Hepatic stellate cell (primary cell): ENCODE measurements at regions not wholly inside any gene's neighbourhood (a gene's known extent, or its start where the extent isn't known, plus 50 kb on each side); places are given as distances from the start of the nearest gene placed in this dataset.

Experiments used
- DNase-seq: peaks from one replicate; pipeline ENCODE4 v3.0.0; 2011; ENCODE audit warnings: low spot score

DNA sequence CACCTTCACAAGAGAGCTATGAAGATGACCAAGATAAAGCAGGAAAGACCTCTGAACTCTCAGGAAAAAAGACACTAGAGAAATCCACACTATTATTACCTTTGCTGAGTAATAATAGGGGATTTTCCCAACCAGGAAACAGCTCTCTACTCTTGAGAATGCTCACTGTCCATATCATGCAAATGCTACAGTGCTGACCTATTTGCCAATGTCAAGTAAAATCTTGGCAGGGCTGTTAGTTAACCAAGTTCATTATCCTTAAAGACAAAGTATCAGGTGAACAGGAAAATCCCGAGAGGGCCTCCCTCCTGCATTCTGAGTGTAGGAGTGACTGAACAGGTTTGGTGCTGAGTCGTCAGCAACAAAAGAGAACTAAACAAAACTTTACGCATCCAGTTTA is 306.6 kb downstream of the ACTL7B start:
- no peak for DNase-seq

DNA sequence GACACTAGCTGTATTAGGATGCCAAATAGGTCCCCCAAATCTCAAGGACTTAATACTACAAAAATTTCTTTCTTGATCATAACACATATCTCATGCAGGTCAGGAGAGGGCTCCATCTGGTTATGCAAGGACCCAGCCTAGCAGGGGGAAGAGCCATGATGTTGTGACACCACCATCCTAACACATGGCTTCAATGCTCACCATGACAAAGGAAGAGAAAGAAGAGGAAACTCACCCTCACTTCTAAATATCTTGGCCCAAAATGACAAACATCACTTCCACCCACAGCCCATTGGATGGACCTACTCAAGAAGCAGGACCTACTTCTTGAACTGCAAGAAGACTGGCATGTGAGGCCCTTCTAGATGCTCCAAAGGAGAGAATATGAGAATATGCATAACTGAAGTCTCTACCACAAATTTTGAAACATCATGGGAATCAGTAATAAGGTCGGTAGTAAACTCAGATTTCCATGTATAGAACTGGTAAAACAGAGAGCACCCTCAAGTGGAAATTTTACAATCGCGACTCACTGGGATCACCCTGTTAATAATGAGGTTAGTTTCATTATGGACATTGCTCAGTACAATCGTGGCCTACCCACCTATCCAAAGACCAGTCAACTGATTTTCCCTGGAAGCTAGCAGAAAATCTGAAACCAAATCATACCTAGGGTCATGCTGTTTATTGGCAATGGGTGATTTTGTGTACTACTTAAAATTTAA is 308.2 kb downstream of the ACTL7B start:
- no peak for DNase-seq

DNA sequence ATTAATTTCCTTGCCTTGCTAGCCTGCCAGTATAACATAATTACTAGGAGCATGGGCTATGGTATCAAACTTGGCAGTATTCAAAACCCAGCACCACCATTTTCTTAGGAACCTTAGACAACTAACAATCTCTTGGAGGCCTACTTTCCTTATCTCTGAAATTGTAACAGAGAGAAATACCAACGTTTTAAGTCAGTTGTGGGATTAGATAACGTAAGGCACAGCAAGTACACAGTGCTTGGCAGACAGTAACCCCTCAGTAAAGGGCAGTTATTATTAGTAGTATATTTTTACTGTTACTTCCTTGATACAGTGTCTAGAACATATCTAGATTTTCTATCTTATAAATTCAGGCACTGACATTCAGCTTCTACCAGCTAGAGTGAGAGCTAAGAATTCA is 309.6 kb downstream of the ACTL7B start:
- DNase-seq, result no peak

DNA sequence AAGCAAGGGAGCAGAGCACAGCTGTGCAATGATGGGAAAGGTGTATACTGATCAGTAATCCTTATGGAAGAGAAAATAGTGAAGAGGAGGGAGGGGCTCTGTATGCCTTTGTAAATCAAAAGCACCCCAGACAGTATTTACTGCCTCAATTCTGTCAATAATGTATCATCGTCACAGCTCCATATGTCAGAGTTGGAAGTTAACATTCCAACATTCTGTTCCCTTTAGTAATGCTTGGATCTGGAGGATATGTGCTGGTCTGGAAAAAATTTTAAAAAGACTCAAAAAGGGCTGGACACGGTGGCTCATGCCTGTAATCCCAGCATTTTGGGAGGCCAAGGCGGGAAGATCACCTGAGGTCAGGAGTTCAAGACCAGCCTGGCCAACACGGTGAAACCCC is 310.4 kb downstream of the ACTL7B start:
- no peak for DNase-seq

DNA sequence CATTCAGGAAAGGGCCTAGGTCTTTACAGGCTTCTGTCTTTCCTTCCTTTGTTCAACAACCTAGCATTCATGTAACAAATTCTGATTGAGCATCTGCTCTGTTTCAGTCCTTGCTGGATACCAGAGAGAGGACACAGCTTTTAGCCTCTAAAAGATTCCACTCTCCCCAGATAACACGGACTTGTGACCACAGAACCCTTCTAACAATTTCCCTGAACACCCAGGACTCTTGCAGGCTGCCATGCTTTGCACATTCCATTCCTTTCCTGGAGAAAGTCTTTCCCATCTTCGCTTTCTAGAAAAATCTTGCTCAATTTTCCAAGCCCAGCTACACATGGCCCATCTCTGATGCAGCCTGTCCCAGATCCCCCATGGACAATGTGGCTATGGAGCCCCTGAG is 310.9 kb downstream of the ACTL7B start:
- no peak for DNase-seq

DNA sequence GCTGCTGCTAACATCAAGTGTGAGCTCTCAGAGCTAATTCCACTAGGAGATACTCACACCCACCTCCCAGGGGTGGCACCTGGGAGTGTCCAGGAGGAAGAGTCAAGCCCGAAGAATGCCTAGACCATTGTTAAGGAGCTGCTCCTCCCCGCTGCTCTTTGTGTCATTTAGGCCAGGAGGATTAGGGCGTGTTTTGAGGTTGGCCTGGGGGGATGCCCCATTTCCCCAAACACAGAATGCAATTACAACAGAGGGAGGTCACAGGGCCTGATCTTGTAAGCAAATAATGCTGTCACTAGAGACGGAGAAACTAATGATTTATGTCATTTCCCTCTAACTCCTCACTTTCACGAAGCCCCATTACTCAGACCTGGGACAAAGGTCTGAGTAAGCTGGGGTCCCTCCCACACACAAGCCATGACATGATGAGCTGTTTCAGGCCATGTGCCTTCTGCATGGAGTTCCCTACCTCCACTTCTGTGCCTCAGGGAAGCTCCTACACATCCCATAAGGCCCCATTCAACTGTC is 312.5 kb downstream of the ACTL7B start:
- DNase-seq, result no peak

DNA sequence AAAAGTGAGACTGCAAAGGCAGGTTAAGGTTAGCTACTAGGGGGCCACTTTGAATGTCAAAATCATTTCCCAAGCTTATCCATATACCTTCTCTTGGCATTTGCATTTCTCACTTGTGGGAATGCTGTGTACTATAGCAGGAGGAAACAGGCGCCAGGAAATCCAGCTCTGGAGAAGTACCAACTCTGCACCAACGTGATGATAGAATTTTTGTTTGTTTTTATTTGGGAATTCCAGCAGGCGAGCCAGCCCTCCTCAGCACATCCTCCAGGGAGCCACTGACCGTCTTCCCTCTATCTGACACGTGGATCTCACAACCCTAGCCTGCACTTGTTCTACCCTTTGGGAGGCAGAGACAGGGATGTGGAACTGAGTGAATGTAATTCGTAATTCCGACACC is 318.0 kb downstream of the ACTL7B start:
- no peak for DNase-seq

DNA sequence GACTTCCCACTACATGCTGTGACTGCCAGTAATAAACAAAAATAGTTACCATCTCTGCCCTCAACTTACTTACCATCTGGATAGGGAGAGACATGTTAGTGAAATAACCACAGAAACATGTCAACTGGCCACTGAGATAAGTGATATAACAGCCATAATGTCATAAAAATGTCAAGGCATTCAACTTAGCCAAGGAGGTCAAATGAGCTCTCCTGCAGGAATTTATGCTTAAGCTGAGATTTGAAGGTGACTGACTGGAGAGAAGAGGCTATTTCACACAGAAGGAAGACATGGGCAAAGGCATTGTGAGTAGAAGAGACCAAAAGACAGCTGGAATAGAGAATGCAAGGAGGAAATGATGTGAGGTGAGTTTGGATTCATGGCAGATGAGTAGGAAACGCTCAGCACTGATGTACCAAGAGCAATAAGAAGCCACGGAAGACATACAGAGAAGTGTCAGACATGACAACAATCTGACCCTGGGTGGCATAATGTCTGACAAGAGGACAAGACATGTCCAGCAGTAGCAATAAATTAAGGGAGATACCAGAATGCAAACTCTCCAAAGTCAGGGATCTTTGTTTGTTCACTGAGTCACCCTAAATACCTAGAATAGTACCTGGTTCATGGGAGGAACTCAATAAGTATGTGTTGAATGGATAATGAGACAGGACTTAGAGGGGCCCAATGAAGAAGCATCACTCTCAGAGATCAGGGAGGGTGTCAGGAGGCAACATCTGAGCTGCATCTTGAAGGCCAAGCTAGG is 318.8 kb downstream of the ACTL7B start:
- no peak for DNase-seq

DNA sequence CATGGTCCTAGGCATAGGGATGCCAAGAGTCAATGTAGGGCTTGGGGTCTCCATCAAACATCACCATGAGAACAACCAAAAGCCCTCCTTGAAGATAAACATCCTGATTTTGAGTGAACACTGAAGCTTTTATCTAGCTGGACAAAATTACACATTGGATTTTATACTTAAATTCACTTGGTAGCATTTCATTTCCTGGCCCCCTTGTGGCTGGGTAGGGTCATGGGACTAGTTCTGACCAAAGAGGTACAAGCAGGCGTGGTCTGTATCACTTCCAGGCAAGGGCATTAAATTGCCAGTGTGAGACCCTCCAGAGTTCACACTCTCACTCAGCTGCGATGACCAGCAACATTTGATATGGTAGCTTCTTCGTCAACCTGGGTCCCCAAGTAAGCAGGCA is 320.3 kb downstream of the ACTL7B start:
- no peak for DNase-seq

DNA sequence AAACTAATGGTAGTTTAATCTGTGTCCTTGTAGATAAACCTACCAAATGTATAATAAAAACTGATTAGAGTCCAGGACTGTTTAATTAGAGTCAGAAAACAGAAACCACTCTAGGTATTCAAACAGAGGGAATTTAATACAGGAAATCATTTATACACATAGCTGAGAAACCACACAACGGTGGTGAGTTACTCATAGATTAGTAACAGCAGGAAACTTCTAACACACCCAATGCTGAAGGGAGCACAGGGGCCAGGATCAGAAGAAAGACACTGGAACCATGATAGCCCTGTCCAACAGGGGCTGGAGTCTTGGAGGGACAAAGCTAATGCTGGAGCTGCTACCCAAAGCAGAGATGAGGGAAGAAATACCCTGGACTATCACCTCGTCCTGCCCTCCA is 321.0 kb downstream of the ACTL7B start:
- peak; percentile 71 for DNase-seq

DNA sequence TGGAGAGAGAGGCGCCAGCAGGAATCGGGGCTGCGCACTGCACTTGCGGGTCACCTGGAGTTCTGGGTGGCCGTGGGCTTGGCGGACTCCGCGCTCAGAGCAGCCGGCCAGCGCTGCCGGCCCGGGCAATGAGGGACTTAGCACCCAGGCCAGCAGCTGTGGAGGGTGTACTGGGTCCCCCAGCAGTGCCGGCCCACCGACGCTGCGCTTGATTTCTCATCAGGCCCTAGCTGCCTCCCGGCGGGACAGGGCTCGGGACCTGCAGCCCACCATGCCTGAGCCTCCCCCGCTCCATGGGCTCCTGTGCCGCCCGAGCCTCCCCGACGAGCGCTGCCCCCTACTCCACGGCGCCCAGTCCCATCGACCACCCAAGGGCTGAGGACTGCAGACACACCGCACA is 325.6 kb downstream of the ACTL7B start:
- no peak for DNase-seq

DNA sequence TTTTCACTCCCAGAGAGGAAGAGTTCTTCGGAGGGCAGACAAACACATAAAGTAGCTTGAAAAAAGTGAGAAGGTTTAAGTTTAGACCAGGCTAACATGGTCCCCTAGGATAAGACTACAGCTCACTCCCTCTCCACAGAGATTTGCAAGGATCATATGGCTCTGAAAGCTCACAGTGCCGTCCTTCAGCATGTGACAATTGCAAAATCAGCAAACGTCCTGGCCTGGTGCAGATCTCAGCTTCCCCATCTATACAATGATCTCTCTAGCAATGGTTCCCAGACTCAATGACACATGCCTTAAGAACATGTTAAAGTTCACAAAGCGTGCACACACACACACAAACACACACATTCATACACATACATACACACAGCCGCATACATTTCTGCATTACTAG is 327.6 kb downstream of the ACTL7B start:
- no peak for DNase-seq

DNA sequence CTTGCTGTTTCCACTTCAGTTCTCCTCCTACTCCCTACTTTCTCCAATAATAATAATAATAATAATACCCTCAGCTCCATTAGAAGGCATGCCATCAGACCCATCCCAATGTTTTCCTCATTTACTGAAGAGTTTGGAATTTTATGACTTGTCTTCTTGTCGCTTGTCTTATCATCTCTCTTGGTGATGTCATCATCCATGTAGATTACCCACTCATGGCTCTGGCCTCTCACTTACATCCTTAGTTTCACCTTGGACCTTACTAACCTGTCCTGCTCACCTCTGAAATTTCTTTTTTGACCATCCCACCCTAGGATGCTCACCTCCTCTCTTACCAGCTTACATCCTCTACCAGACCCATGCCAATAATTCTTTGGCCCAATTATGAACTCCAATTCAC is 329.3 kb downstream of the ACTL7B start:
- DNase-seq, result no peak

DNA sequence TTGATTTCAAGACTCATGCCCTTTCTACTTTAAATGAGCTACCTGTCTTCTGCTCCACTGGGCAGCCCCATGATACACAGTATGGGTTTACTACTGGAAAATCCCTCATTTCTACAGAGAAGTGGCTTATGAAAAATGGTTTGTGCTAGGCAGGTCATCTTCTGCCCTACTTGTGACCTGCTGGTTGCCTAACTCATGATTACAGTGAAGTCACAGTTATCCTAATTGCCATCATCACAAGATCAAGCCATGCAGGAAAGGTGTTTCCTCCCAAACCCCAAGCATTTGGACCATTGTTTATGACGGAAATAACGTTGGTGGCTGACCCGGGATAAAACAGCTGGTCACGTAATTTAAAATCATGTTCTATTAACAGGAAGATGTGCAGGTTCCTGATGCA is 330.6 kb downstream of the ACTL7B start:
- DNase-seq, result no peak

DNA sequence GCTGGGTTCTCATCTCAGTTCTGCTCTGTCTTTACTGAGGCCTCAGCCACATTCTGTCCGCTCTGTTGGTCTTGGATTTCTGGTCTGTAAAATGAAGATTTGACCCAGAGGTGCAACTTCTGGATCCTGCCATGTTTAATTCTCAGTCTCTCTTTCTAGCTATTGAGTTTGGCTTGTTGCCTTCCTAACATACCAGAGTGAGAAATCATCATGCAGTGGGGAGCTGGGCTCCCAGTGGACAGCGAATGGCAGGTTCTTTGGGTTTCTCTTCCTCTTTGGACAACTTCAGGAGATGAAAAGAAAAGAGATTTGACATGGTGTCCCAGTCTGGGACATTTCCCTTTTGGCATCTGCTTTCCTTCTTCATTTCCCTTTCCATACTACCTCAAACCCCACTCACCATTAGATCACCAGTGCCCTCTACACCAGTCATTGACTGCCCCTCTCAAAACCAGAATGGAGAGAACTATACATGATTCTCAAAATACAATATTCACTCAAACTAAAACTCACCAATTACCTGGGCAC is 334.7 kb downstream of the ACTL7B start:
- DNase-seq, result peak; percentile 57

DNA sequence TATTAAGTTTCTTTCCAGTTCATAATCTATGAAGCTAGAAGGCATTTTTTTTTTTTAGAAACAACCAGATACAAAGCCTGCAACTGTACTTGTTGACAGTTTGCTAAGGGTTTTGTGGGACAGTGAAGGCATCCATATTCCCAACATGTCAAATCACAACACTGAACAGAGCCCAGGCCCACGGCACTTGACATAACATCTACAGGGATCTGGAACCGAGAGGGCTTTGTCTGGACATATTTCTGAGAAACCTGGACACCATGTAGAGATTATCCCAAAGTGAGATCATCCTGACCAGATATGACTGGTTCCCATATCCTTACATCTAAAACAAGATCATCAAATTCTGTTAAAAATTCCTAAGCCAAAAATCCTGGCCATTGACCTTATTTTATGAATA is 336.3 kb downstream of the ACTL7B start:
- DNase-seq, result no peak

DNA sequence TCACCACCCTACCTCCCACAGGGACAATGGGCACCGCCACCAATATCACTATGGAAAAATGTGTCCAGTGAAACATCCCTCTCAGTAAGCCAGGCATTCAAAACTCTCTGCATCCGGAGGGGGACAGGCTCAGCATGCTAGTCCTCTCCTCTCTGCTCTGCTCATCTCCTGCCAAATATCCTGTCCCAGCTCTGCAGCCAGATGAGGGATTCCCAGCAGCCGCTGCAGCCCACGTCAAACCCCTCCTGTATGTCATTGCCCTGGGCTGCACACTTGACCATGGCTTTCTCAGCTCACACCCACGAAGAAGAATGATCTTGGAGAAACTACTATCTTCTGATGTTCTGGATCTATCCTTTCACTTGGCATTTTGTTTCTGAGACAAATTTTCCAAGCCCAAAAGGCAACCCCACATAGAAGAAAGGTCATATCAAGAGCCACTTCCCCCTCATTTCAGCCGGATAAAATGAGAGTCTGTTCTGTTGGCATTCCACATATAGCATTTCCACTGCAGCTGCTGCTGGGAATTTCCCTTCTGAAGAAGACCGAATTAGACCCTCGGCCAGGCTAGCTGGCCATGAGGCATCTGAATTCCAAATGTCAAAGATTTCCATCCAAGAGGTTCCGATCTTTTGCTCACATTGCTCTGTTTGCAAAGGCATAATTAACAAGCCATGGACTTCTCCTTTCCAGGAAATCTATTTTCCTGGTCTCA is 338.0 kb downstream of the ACTL7B start:
- no peak for DNase-seq

DNA sequence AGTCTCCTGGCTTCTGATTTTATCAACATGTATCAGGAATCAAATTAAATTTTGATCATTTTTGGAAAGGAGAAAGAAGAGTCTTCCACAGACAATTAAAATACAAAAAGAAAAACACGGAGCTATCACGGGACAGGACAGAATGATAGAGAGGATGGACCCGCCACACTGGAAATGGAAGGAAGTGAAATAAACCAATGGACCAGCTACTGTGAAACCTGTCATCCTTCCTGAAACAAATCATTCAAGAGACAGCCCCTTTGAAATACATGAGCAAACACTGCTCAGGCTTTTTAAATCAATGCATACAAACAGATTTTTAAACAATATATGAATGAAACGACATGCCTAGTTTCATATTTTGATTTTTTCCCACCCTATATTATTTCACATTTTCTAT is 339.4 kb downstream of the ACTL7B start:
- no peak for DNase-seq

DNA sequence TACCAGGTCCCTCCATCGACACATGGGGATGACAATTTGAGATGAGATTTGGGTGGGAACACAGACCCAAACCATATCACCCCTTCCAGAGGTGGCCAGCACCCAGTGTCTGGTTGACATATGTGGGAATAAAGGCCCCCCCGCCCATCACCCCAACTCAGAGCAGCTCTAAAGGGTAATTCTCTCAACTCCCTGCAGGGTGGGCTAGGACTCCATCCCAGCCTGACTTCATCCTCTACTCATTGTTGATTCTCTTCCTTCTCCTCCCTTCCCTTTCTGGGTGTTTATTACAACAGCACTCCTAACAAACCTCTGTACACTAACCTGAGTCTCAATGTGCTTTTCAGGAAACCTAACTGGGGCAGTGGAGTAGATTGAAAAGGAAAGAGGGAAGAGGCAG is 339.9 kb downstream of the ACTL7B start:
- no peak for DNase-seq

DNA sequence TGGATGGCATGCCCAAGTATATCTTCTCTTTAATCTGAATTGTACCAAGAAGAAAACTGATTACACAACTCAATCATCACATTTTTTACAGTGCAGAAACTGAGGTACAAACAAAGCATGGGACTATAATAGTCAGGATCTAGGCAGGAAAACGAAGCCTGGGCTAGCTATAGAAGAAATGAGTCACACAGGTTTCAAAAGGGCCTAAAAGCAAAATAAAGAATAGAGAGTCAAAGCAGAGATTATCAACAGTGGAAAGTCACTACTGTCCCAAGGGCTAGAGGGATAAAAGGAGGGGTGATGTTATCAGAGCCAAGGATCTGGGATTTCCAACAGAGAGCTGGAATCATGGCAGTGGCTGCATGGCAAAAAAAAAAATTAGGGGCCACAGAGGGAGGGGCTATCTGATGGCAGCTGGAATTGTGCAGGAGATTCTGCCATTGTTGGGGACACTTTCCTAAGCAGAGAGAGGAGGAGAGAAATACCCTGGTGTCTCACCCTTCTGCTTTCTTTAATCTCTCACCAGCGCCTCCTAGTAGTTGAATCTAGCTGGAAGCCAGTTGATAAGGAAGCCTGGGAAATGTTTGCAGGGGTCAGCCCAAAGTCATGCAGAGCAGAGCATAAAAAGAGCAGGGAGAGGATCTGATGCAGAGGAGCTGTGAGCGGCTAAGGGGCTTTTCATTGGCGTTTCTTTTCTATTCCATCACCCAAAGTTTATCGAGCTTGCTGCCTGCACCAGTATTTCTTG is 343.2 kb downstream of the ACTL7B start:
- no peak for DNase-seq

DNA sequence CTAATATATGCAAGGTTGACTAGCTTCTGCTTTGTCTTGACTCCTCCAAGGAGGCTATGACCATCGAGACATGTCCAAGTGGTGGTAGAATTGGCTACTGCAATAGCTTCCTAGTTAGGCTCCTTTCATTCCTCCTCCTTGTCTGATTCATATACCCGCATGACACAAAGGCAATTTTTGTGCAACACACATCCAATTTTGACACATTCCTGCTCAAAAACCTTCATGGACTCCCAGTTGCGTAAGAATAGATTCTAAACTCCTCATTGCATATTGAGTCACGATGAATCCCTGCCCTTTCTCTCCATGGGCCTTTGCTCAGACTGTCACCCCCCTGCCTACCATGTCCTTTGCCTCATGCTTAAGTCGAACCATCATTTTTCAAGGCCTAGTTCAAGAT is 344.5 kb downstream of the ACTL7B start:
- no peak for DNase-seq

DNA sequence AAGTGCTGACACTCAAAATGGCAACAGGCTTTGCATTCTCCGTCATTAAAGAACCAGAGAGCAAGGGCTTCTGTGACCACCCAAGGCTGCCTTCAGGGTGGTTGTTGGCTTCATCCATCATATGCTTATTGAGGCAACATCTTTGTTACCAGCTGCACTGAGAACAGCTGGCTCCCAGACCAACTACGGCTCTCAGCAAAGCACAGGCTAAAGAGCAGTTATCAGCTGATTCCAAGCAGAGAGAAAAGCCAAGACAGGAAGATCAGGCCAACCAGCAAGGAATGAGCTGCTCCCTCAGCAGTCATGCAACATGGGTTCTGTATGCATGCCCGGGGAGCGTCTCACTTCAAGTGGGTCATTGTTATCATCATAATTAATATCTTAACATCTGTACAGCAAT is 358.9 kb downstream of the ACTL7B start:
- DNase-seq, result no peak
